Esophagus squamous epithelium (tissue), 5 donors: ENCODE measurements at regions not wholly inside any gene's neighbourhood (a gene's known extent, or its start where the extent isn't known, plus 50 kb on each side); places are given as distances from the start of the nearest gene placed in this dataset.

Experiments used
- DNase-seq: peaks from one replicate; lab custom pipeline; 2025; lab: John Stamatoyannopoulos, UW
- H3K27ac ChIP-seq, 4 donors: fragments of 200-600 bp; sonication (generic); one replicate each; pipeline ENCODE4 v1.5.1; 2016 to 2019; ENCODE audit warnings: mild to moderate bottlenecking in 1 of 4
- H3K27me3 ChIP-seq, 4 donors: fragments of 200-600 bp; sonication (generic); 1 replicate in 3 of 4; 2 replicates in 1 of 4; pipeline versions ENCODE4 v1.5.1 to v1.6.0; 2017 to 2021; ENCODE audit warnings: antibody characterized with exemption in 1 of 4
- H3K36me3 ChIP-seq, 3 donors: fragments of 200-600 bp; sonication (generic); one replicate each; pipeline ENCODE4 v1.5.1; 2016 to 2019
- H3K4me1 ChIP-seq, 3 donors: fragments of 200-600 bp; sonication (generic); one replicate each; pipeline ENCODE4 v1.5.1; 2017 to 2019
- H3K4me3 ChIP-seq, 4 donors: fragments of 200-600 bp; sonication (generic); 1 replicate in 3 of 4; 2 replicates in 1 of 4; pipeline ENCODE4 v1.5.1; 2016 to 2019; ENCODE audit warnings: mild to moderate bottlenecking in 2 of 4, moderate library complexity in 1 of 4
- H3K9me3 ChIP-seq, 3 donors: fragments of 200-600 bp; sonication (generic); one replicate each; pipeline ENCODE4 v1.5.1; 2016 to 2019
- POLR2A ChIP-seq, 4 donors: fragments of 450-650 bp; IDR thresholded peaks; one replicate each; pipeline ENCODE4 v1.6.1; 2017; ENCODE audit warnings: antibody characterized with exemption in 4 of 4, mild to moderate bottlenecking in 4 of 4, moderate library complexity in 3 of 4
- WGBS, 2 donors: methylation state at CpG; one replicate each; pipeline ENCODE4 v1.1.5; 2018; 5-methylcytosine and 5-hydroxymethylcytosine counted together
- intact Hi-C: fragments of 100-400 bp; cut with DNase I; formaldehyde crosslinking; loops from one replicate; pipeline ENCODE4 v1.15.0; 2022
- TF ChIP-seq, protein P1 (sequence below), 6 experiments: fragments of 450-650 bp in 4 of 6; fragments of 200-600 bp in 2 of 6; sonication (generic) in 2 of 6; IDR thresholded peaks; one replicate each; pipeline ENCODE4 v1.5.1; 2016 to 2019; ENCODE audit warnings: antibody characterized with exemption in 6 of 6, mild to moderate bottlenecking in 4 of 6, moderate library complexity in 4 of 6
- donor health status: DM: yes; HTN: yes; CAD: no.

GRCh38 chr12:31819427-31819826 is 90.6 kb upstream of the AMN1 start:
- Histone ChIP-seq H3K4me1 (no peaks in the 10 kb centered on the region), H3K36me3 (no peaks in the 10 kb centered on the region), H3K27ac (no peak overlapping the region), H3K4me3 (no peak overlapping the region), H3K27me3 (no peaks in the 10 kb centered on the region), H3K9me3 (no peaks in the 10 kb centered on the region)
- no peak for DNase-seq
- TF ChIP-seq, protein P1, sequence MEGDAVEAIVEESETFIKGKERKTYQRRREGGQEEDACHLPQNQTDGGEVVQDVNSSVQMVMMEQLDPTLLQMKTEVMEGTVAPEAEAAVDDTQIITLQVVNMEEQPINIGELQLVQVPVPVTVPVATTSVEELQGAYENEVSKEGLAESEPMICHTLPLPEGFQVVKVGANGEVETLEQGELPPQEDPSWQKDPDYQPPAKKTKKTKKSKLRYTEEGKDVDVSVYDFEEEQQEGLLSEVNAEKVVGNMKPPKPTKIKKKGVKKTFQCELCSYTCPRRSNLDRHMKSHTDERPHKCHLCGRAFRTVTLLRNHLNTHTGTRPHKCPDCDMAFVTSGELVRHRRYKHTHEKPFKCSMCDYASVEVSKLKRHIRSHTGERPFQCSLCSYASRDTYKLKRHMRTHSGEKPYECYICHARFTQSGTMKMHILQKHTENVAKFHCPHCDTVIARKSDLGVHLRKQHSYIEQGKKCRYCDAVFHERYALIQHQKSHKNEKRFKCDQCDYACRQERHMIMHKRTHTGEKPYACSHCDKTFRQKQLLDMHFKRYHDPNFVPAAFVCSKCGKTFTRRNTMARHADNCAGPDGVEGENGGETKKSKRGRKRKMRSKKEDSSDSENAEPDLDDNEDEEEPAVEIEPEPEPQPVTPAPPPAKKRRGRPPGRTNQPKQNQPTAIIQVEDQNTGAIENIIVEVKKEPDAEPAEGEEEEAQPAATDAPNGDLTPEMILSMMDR (IDR thresholded peaks at IDR 0.05): no peak
- TF ChIP-seq POLR2A (IDR thresholded peaks at IDR 0.05): no peak
- intact Hi-C loops: no loop called here
- WGBS, 2 donors: 73 to 91% methylated on average over 2 of the region's 2 CpGs

DNA sequence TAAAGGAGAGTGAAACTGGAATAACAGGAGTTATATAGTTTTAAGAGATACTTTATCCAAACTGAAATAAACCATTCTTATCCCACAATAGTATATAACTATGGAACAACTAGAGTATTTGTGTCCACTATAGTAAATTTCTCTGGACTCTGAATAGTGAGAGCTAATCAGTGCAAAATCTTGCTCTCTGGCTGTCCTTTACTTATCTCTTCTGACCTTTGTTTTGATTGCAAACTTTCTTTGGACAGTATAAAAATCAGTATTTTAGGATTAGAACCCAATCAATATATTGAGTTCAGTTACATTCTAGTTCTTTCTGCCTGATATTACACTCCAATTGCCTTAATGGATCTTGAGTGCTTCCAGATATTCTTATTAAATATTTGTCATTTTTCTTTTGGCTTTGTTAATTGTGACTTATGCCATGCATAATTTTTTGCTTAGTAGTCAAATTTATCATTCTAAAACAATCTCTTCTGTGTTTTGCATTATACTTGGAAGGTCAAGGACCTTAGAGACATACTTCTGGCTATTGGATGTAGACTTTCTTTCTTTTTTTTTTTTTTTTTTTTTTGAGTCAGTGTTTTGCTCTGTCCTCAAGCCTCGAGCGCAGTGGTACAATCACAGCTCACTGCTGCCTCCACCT is 89.9 kb upstream of the AMN1 start:
- intact Hi-C loops: no loop called here
- 46 to 84% methylated on average over 2 of the region's 2 CpGs for WGBS, 2 donors
- TF ChIP-seq, protein P1 (IDR thresholded peaks at IDR 0.05): no peak
- no peak for TF ChIP-seq POLR2A (IDR thresholded peaks at IDR 0.05)
- H3K27me3 ChIP-seq: no peaks in the 10 kb centered on the region
- H3K36me3 ChIP-seq: no peaks in the 10 kb centered on the region
- no peaks in the 10 kb centered on the region for H3K4me1 ChIP-seq
- no peak overlapping the region for H3K4me3 ChIP-seq
- no peak overlapping the region for H3K27ac ChIP-seq
- no peak for DNase-seq
- H3K9me3 ChIP-seq: no peaks in the 10 kb centered on the region

DNA sequence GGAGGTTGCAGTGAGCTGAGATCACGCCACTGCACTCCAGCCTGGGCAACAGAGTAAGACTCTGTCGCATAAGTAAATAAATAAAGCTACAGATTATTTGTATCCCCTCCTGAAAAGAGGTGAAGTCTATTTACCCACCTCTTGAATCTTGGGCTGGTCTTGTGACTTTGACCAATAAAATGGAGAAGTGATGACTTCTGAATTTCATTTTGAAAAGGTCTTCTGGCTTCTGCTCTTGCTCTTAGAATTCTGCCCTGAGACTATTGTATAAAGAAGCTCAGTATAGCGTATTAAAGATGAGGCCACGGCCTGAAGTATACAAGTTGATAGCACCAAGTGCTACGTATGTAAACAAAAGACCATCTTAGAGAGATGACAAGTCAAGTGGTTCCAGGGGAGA is 88.3 kb upstream of the AMN1 start:
- Histone ChIP-seq H3K4me3 (no peak overlapping the region), H3K27ac (no peak overlapping the region), H3K9me3 (no peaks in the 10 kb centered on the region), H3K27me3 (no peaks in the 10 kb centered on the region), H3K36me3 (no peaks in the 10 kb centered on the region), H3K4me1 (no peaks in the 10 kb centered on the region)
- intact Hi-C loops: no loop called here
- TF ChIP-seq, protein P1 (IDR thresholded peaks at IDR 0.05): no peak
- TF ChIP-seq POLR2A (IDR thresholded peaks at IDR 0.05): no peak
- WGBS, 2 donors: 38 to 89% methylated on average over 5 of the region's 5 CpGs
- DNase-seq: no peak

- H3K4me3 ChIP-seq: no peak overlapping the region
- no peaks in the 10 kb centered on the region for H3K9me3 ChIP-seq
- H3K27ac ChIP-seq: no peak overlapping the region
- H3K27me3 ChIP-seq: no peaks in the 10 kb centered on the region
- H3K4me1 ChIP-seq: no peaks in the 10 kb centered on the region
- 58 to 77% methylated on average over 1 of the region's 1 CpG for WGBS, 2 donors
- H3K36me3 ChIP-seq: no peaks in the 10 kb centered on the region
- TF ChIP-seq, protein P1 (IDR thresholded peaks at IDR 0.05): no peak
- TF ChIP-seq POLR2A (IDR thresholded peaks at IDR 0.05): no peak
- no peak for DNase-seq
- intact Hi-C loops: no loop called here
Measured at GRCh38 chr12:31815096-31815495, 86.3 kb upstream of the AMN1 start.

GRCh38 chr12:31813305-31813704 is 84.5 kb upstream of the AMN1 start:
- DNase-seq: no peak
- 40 to 43% methylated on average over 1 of the region's 1 CpG for WGBS, 2 donors
- intact Hi-C loops: no loop called here

More at GRCh38 chr12:31813305-31813704, 84.5 kb upstream of the AMN1 start:
- Histone ChIP-seq H3K27me3 (no peaks in the 10 kb centered on the region), H3K4me3 (no peak overlapping the region), H3K27ac (no peak overlapping the region), H3K36me3 (no peaks in the 10 kb centered on the region), H3K9me3 (no peaks in the 10 kb centered on the region), H3K4me1 (no peaks in the 10 kb centered on the region)
- TF ChIP-seq, protein P1 (IDR thresholded peaks at IDR 0.05): no peak
- no peak for TF ChIP-seq POLR2A (IDR thresholded peaks at IDR 0.05)
